Activated CD8-positive, alpha-beta memory T cell treated with anti-CD3 and anti-CD28 coated beads for 4 hours (primary cell): ENCODE measurements at regions not wholly inside any gene's neighbourhood (a gene's known extent, or its start where the extent isn't known, plus 50 kb on each side); places are given as distances from the start of the nearest gene placed in this dataset.
"Not testable (repeated sequence)": the region's sequence is repeated elsewhere in the genome, so short reads cannot be mapped to it uniquely, and the experiment has no call there.

ENCODE experiments used
- DNase-seq, 2 donors: peaks; one replicate each; pipeline ENCODE4 v3.0.0-alpha.2; 2020; ENCODE audit warnings: low read depth in 2 of 2

DNA sequence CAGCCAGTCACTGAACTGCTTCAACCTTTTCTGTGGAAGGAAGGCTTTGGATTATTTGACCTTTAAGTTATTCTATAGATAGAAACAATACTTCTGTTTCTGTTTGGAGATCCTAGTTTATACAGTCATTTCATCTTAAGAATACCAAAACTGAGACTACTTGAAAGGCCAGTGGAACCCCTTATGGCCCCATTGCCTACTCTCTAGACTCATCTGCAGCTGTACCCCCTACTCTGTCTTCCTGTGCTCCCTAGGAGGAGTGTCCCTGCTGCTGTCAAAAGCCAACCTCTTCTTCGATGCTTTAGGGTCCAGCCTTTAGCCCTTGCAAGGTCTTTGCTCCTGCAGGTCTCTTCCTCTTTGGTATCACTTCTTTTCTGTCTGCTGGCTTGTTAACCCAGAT lies 169.6 kb downstream of the EDEM1 start:
- DNase-seq: no peak

DNA sequence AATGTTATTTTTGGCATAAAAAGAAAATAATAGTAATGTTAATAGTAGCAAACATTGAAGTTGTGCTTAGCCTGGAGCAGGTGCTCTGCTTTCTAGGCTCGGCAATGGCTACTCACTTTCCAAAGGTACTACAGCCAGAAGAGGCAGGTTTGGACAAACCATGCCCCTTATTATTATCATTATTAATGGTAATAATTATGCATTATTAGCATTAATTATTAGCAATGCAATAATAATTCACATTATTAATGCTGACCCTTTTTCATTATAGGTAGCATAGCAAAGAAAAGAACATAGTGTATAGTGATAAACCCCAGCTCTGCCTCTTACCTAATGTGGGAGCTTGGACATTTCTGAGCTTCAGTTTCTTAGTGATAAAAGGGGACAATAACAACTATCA lies 171.4 kb downstream of the EDEM1 start:
- DNase-seq: no peak

DNA sequence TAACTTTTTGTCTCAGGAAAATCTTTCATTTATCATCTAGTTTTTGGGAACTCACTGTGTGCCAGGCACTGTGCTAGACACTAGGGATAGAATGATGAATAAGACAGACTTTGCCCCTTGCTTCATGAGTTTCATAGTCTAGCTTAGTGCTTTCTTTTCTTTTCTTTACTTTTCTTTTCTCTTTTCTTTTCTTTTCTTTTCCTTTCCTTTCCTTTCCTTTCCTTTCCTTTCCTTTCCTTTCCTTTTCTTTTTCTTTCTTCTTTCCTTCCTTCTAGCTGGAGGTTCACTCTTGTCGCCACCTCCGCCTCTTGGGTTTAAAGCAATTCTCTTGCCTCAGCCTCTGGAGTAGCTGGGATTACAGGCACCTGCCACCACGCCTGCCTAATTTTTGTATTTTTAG lies 172.9 kb downstream of the EDEM1 start:
- no peak for DNase-seq

DNA sequence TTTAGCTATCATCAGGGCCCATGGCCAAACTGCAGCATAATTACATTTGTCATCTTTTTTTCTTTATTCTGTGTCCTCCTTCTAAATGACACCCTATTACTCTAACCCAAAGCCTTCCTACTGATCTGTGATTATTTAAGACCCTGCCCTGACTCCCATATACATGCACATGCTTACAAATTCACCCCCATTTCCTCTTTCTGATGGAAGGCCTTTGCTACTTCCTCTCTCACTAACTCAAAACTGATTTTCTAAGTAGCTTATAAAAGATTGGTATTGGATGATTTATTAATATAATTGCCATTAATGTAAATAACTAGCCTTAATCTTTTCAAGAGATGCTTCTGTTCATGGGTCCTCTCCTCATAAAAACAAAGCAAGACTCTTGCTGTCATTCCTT lies 179.2 kb downstream of the EDEM1 start:
- DNase-seq: no peak

DNA sequence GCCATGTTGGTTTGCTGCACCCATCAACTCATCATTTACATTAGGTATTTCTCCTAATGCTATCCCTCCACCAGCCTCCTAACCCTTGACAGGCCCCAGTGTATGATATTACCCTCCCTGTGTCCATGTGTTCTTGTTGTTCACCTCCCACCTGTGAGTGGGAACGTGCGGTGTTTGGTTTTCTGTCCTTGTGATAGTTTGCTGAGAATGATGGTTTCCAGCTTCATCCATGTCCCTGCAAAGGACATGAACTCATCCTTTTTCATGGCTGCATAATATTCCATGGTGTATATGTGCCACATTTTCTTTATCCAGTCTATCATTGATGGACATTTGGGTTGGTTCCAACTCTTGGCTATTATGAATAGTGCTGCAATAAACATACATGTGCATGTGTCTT lies 184.0 kb downstream of the EDEM1 start:
- DNase-seq: not testable (repeated sequence)

DNA sequence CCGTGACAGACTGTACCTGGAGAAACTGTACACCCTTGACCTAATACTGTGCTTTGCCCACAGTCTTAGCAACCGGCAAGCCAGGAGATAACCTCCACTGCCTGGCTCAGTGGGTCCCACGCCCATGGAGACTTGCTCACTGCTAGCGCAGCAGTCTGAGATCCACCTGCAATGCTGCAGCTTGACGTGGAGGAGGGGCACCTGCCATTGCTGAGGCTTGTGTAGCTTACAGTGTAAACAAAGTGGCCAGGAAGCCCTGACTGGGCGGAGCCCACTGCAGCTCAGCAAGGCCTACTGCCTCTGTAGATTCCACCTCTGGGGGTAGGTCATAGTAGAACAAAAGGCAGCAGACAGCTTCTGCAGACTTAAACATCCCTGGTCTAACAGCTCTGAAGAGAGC lies 189.3 kb downstream of the EDEM1 start:
- DNase-seq: no peak

DNA sequence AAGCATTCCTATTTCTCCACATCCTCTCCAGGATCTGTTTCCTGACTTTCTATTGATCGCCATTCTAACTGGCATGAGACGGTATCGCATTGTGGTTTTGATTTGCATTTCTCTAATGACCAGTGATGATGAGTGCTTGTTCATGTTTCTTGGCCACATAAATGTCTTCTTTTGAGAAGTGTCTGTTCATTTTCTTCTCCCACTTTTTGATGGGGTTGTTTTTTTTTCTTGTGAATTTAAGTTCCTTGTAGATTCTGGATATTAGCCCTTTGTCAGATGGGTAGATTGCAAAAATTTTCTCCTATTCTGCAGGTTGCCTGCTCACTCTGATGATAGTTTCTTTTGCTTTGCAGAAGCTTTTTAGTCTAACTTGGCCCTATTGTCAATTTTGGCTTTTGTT lies 191.8 kb downstream of the EDEM1 start:
- DNase-seq: not testable (repeated sequence)

DNA sequence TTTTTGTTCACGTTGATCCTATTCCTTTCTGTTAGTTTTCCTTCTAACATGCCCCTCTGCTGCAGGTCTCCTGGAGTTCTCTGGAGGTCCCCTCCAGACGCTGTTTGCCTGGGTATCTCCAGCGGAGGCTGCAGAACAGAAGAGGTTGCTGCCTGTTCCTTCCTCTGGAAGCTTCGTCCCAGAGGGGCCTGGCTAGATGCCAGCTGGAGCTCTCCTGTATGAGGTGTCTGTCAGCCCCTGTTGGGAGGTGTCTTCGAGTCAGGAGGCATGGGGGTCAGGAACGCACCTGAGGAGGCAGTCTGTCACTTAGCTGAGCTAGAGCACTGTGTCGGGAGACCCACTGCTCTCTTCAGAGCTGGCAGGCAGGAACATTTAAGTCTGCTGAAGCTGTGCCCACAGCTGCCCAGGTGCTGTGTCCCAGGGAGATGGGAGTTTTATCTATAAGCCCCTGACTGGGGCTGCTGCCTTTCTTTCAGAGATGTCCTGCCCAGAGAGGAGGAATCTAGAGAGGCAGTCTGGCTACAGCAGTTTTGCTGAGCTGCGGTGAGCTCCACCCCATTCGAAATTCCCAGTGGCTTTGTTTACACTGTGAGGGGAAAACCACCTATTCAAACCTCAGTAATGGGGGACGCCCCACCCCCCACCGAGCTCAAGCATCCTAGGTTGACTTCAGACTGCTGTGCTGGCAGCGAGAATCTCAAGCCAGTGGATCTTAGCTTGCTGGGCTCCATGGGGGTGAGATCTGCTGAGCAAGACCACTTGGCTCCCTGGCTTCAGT lies 196.2 kb downstream of the EDEM1 start:
- DNase-seq: not testable (repeated sequence)

DNA sequence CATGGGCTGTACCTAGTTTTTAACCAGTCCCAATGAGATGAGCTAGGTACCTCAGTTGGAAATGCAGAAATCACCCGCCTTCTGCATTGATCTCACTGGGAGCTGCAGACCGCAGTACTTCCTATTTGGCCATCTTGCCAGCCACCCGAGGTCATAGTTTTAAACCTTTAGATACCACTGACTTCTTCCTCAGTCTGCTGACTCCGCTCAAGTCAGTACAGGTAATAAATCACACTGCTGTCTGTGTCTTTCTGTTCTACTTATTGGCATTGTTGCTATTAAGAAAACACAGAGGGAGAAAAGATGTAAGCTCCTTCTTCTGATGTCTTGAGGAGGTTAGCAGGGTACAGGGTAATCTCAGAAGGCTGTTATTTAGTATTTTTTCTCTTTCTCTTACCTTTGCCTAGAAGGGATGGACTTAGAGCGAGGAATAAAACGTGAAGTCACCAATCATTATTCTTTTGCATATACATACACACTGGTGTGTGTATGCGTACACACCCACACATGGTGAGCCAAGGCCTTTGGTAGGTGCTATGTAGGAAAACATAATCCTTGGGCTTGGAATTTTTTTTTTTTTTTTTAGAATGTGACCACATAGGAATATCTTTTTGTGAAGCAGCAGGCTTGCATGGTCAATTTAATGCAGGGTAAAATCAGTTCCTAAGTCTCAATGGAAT lies 197.2 kb downstream of the EDEM1 start:
- no peak for DNase-seq

DNA sequence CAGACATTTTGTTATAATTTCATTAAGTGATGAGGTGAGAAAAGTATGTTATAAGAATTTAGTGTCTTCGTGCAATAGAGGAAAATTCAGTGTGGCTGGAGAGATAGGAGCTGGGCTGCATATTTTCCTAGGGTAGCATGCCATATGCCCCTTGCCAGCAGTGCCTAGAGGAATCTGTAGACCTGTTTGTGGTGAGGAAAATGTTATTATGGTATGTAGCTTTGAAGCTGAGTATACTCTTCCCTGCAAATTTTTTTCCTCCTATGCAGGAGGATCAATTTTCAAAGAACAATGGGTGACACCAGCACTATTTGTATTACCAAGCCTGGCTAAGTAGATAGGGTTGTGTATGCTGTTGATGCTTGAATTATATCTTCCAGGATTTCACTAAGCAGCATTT lies 200.6 kb downstream of the EDEM1 start:
- no peak for DNase-seq

DNA sequence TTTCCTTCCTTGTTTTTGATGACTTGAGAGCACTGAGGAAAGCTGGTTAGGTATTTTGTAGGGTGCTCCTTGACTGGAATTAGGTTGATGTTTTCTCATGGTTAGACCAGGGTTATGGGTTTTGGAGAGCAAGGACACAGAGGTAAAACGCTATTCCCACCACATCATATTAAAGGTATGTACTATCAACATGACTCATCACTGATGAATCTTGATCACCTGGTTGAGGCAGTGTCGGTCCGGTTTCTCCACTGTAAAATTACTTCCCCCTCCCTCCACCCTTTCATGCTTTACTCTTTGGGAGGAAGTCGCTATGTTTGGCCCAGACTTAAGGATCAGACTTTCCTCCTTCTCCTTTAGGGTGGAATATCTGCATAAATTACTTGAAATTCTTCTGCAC lies 201.6 kb downstream of the EDEM1 start:
- DNase-seq: no peak

DNA sequence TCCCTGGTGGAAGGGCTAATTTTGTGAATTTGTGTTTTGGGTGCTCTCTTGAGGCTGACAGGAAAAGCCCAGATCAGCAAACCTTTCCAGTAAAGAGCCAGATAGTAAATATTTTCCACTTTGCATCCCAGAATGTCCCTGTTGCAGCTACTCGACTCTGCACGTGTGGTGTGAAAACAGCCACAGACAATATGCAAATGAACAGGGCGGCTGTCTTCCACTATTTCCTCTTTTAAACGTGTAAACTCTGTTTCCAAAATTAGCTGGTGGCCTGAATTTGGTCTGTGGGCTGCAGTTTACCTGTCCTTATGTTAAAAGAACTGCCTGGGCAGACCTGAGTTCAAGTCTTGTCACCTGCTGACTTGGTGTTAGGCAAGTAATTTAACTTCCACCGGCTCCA lies 202.7 kb downstream of the EDEM1 start:
- DNase-seq: no peak

DNA sequence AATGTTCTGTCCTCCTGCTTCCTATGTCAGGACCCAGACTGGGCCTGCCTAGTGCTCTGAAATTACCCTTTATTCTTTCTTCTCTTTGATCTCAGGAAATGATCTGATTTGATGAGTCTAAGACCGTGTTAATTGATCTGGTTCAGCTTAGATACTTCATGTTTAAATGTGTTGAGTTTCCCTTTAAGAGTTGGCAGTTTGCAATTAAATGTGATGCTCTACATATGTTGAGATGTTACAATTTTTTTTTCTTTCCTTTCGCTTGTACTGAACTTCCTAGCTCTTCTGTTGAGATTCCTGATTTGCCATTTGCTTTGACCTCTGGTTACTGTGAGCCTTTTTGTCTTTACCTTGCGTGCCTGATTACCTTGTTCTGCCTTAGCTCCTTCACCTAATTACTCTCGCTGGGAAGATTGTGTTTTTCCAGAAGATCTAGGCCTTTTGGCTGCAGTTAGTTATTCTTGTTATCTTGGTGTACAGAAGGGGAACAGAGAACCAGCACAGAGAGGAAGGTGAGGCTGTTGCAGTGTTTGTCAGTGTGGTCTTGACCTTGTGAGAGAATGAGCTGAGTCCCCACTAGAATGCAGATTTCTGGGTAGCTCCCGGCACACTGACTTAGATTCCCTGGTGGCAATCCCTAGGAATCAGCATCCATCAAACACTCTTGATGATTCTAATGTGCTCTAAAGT lies 203.6 kb downstream of the EDEM1 start:
- no peak for DNase-seq

DNA sequence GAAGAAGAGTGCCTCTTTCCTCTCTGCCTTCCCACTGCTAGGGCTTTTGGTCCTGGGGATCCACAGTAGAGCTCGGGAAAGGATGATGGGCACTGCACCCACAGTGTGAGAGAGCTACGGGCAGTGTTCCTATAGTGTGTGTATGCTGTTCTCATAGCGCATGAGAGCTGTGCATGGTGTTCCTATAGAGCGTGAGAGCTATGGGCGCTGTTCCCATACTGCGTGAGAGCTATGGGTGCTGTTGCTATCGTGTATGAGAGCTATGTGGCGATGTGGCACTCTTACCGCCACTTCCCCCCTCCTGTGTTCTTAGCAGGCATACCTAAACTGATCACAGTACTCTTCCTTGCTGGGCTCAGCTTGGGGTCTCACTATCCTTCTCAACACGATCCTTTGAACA lies 213.5 kb downstream of the EDEM1 start:
- no peak for DNase-seq

DNA sequence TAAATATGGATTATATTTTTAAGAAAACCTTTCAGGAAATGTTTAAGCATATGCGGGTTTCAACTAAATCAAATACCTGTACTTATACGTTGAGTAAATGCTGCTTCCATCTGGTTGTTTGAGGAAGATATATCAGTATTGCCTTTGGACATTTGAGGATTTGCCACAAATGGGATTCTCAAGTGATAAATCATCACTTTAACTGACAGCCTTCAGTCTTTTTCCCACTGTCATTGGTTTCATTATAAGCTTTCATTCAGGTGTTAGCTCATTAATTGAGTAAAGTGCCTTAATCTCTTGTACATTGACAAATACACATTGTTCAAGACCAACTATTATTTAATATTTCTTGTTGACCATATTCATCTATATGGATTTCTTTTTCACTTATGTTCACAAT lies 217.2 kb downstream of the EDEM1 start:
- DNase-seq: no peak

DNA sequence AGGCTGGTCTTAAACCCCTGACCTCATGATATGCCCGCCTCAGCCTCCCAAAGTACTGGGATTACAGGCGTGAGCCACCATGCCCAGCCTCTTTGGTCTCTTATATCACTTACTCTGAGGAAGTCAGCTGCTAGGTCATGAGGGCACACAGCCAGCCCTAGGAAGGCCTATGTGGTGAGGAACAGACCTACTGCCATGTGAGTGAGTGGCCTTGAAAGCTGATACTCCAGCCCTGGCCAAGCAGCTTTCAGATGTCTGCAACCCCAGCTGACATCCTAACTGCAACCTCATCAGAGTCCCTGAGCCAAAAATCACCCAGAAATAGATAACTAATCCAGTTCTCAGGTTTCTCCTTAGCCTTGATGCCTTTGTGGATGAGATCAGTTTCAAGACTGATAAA lies 224.3 kb downstream of the EDEM1 start:
- DNase-seq: no peak

DNA sequence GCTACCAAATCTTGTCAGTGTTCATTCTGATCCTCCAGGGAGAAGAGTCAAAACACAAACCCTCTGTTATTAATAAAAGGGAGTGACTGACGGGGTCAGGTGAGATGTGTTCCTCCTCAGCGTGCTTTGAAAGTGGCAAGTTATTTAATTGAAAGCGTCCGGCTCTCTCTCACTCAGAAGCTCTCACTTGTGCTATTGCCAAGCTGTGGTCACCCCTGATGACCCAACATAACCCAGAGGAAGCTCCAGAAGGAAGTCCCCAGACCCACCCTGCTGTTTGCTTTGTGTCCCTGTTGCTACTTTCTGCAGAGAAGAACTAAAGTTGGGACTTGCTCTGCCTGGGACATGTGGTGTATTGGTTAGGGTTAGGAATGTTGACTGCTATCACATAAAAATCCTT lies 235.6 kb downstream of the EDEM1 start:
- no peak for DNase-seq

DNA sequence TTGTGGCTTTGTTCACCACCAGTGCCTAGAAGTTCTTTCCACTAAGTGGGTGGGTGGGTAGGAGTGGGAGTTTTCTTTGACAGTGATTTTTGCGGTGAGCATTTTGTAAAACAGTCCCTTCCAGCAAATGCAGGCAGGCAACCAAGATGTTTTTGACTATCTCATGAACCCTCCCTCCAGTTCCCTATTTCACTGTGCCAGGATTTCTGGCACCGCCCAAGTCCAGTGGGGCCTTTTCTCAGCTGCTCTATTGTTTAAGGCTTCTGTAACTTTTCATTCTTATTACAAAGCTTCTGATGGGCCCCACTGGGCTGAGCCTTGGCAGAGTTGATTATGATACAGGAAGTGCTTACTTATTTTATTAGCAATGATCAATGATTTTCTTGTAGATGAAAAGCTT lies 236.0 kb downstream of the EDEM1 start:
- DNase-seq: no peak

DNA sequence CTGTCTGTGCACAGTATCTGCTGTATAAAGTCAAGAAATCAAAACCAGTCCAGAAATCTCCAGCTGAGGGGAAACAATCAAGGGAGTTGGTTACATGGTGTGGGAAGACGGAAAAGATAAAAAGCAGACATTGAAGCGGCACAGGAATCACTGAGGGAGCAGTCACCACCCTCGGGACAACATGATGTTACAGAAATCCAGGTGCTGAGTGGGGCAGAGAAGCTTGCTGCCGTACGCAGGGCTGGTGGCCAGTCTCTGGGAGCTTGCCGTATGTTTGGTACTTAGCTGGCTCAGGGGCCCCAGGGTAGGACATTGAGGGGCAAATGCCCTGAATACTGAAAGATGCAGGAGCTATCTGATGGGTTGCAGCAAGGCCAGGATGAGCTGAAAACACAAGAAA lies 237.9 kb downstream of the EDEM1 start:
- no peak for DNase-seq

DNA sequence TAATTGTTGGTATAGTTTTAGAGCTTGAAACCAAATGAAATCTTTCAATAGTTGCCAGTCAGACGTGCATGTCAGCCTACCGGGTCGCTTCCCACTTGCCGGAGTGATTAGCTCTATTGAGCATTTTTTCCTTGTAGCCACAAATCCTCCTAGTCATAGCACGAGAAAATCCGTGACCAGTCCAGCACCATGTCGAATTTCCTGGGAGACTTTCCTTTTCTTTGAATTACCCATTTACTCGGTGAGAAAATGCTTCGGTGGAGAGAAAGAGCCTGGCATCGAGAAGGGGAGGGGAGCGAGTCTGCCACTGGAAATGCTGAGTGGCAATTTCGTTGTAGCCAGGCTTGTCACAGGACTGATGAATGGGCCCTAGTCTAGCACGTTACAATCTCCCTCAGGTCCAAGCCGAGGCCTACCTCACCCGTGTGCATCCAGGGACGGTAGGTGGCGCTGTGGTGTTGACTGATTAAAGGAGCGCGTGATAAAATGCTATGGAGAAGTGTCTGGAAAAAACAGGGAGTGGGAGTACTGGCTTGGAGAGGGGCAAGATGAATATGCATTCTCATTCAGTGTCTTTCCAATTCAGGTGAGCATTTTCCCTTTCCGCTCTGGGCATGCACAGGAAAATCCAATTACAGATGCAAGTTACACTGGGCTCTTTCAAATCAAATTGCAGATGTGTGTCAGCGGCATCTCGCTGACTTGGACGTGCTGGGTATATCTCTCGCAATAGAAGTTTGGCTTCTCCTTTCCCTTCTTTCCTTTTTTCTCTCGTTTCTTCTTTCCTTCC lies 238.8 kb downstream of the EDEM1 start:
- DNase-seq: peak; percentile 8 to 14

DNA sequence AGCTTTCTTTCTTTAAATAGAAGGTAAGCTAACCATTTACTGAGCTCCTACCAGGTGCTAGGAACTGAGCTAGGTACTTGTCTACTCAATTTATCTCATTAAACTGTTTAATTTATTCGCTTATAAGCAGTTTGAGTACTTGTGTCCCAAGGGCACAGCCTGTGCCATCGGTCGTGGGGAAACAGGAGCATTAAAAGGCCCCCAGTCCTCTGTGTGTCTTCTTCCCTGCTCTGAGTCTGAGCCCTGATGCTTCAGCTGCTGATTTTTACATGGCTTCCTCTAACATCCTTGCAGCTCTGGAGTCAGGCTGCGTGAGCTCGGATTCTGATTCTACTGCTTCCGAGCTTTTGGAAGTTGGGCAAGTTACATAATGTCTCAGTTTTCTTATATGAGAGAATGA lies 239.5 kb downstream of the EDEM1 start:
- DNase-seq: no peak

DNA sequence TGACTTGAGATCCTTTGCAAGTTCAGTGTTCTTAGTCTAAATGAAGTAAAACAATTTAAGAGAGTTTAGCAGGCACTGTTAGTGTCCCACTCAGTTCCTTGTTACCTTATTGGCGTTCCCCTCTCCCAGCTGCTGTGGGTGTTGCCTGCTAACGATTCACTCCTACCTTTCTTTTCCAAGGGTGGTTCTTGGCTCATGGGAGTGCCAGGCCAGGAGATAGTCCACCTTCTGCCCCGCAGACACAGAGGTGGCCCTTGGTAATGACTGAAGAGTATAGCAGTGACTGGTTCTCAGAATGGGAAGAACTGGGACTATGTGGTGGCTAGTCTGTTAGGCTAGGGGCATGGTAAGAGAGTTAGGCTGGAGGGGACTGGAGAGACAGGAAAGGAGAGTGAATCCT lies 240.4 kb downstream of the EDEM1 start:
- no peak for DNase-seq
